ENCODE measurements at regions not wholly inside any gene's neighbourhood (a gene's known extent, or its start where the extent isn't known, plus 50 kb on each side); places are given as distances from the start of the nearest gene placed in this dataset.

- TF ChIP-seq, protein P1, sequence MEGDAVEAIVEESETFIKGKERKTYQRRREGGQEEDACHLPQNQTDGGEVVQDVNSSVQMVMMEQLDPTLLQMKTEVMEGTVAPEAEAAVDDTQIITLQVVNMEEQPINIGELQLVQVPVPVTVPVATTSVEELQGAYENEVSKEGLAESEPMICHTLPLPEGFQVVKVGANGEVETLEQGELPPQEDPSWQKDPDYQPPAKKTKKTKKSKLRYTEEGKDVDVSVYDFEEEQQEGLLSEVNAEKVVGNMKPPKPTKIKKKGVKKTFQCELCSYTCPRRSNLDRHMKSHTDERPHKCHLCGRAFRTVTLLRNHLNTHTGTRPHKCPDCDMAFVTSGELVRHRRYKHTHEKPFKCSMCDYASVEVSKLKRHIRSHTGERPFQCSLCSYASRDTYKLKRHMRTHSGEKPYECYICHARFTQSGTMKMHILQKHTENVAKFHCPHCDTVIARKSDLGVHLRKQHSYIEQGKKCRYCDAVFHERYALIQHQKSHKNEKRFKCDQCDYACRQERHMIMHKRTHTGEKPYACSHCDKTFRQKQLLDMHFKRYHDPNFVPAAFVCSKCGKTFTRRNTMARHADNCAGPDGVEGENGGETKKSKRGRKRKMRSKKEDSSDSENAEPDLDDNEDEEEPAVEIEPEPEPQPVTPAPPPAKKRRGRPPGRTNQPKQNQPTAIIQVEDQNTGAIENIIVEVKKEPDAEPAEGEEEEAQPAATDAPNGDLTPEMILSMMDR (conservative IDR thresholded peaks at IDR 0.05) = no peak
- no peak for TF ChIP-seq ZFX (IDR thresholded peaks at IDR 0.05)
Observed at GRCh38 chrX:95675011-95675410, 1009.6 kb upstream of the DIAPH2 start.

Data from C4-2B (cell line).